Neural progenitor cell (in vitro differentiated cells): ENCODE measurements at regions not wholly inside any gene's neighbourhood (a gene's known extent, or its start where the extent isn't known, plus 50 kb on each side); places are given as distances from the start of the nearest gene placed in this dataset.

Source experiments
- EZH2 ChIP-seq: fragments of 200-600 bp; sonication (generic); IDR thresholded peaks from 2 replicates; pipeline ENCODE4 v1.6.1; 2017; ENCODE audit warnings: antibody characterized with exemption, mild to moderate bottlenecking, moderate library complexity
- EZH2phosphoT487 ChIP-seq: fragments of 200-600 bp; sonication (generic); IDR thresholded peaks from 2 replicates; pipeline ENCODE4 v1.6.1; 2017; ENCODE audit warnings: antibody characterized with exemption
- TF ChIP-seq, protein P1 (sequence below): fragments of 200-600 bp; sonication (generic); IDR thresholded peaks from 2 replicates; pipeline ENCODE4 v1.5.1; 2017; ENCODE audit warnings: antibody characterized with exemption, mild to moderate bottlenecking

DNA sequence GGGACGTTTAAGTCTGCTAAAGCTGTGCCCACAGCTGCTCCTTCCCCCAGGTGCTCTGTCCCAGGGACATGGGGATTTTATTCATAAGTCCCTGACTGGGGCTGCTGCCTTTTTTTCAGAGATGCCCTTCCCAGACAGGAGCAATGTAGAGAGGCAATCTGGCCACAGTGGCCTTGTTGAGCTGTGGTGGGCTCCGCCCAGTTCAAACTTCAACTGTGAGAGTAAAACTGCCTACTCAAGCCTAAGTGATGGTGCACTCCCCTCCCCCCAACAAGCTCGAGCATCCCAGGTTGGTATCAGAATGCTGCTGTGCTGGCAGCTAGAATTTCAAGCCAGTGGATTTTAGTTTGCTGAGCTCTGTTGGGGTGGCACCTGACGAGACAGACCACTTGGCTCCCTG lies 1371.4 kb downstream of the ADGRL3 start:
- TF ChIP-seq, protein P1, sequence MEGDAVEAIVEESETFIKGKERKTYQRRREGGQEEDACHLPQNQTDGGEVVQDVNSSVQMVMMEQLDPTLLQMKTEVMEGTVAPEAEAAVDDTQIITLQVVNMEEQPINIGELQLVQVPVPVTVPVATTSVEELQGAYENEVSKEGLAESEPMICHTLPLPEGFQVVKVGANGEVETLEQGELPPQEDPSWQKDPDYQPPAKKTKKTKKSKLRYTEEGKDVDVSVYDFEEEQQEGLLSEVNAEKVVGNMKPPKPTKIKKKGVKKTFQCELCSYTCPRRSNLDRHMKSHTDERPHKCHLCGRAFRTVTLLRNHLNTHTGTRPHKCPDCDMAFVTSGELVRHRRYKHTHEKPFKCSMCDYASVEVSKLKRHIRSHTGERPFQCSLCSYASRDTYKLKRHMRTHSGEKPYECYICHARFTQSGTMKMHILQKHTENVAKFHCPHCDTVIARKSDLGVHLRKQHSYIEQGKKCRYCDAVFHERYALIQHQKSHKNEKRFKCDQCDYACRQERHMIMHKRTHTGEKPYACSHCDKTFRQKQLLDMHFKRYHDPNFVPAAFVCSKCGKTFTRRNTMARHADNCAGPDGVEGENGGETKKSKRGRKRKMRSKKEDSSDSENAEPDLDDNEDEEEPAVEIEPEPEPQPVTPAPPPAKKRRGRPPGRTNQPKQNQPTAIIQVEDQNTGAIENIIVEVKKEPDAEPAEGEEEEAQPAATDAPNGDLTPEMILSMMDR, result no peak
- TF ChIP-seq EZH2 (no peak), EZH2phosphoT487 (no peak)
